ENCODE measurements at regions not wholly inside any gene's neighbourhood (a gene's known extent, or its start where the extent isn't known, plus 50 kb on each side); places are given as distances from the start of the nearest gene placed in this dataset.

GRCh38 chr4:89538886-89539285 lies 231.3 kb upstream of the GPRIN3 start:
- H3K36me3 ChIP-seq (replicated peaks; ENCODE audit: insufficient read depth, low read length): no peaks in the 10 kb centered on the region
- no peaks in the 10 kb centered on the region for H3K9me3 ChIP-seq (replicated peaks; ENCODE audit: insufficient read depth, low read length)
- H3K9ac ChIP-seq (ENCODE audit: low read length): no peak overlapping the region
- no peak overlapping the region for H3K27ac ChIP-seq (ENCODE audit: low read length)
- H3K79me2 ChIP-seq (ENCODE audit: low read length): no peaks in the 10 kb centered on the region
- no peaks in the 10 kb centered on the region for H3K4me1 ChIP-seq (ENCODE audit: low read length)
- no peaks in the 10 kb centered on the region for H3F3A ChIP-seq (ENCODE audit: insufficient read depth, low read length)
- H3K9me2 ChIP-seq (replicated peaks; ENCODE audit: insufficient read depth, low read length): no peaks in the 10 kb centered on the region
- no peaks in the 10 kb centered on the region for H4K20me1 ChIP-seq (ENCODE audit: insufficient read depth, low read length)
- H3K4me3 ChIP-seq (ENCODE audit: low read length): no peak overlapping the region
- TF ChIP-seq EZH2phosphoT487 (IDR thresholded peaks at IDR 0.05; ENCODE audit: low read length) (no peak), EZH2 (optimal IDR thresholded peaks at IDR 0.05; ENCODE audit: low read depth, low read length) (no peak)
- TF ChIP-seq, protein P1, sequence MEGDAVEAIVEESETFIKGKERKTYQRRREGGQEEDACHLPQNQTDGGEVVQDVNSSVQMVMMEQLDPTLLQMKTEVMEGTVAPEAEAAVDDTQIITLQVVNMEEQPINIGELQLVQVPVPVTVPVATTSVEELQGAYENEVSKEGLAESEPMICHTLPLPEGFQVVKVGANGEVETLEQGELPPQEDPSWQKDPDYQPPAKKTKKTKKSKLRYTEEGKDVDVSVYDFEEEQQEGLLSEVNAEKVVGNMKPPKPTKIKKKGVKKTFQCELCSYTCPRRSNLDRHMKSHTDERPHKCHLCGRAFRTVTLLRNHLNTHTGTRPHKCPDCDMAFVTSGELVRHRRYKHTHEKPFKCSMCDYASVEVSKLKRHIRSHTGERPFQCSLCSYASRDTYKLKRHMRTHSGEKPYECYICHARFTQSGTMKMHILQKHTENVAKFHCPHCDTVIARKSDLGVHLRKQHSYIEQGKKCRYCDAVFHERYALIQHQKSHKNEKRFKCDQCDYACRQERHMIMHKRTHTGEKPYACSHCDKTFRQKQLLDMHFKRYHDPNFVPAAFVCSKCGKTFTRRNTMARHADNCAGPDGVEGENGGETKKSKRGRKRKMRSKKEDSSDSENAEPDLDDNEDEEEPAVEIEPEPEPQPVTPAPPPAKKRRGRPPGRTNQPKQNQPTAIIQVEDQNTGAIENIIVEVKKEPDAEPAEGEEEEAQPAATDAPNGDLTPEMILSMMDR (IDR thresholded peaks at IDR 0.05; ENCODE audit: low read length): no peak
- no peaks in the 10 kb centered on the region for H3K27me3 ChIP-seq (replicated peaks; ENCODE audit: insufficient read depth, low read length)
- H2AFZ ChIP-seq (ENCODE audit: low read length): no peak overlapping the region
- DNase-seq: no peak
- H3K4me2 ChIP-seq (ENCODE audit: low read depth, low read length): no peak overlapping the region

DNA sequence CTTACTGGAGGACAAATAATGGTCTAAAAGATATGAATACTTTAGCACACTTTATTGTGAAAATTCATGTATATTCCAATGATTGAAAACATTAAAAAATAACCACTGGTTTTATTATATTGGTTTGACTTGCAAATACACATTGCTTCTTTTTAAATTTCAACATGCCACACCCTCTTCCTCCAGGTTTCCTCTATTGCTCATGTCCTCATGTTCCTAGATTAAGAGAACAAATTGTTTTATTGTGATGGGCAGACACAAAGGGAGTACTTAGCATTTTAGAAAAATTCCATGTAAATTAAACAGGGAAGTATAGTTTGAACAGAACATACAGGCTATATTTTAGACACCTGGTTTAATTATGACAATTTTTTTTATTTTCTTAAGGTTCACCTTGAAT lies 230.6 kb upstream of the GPRIN3 start:
- no peaks in the 10 kb centered on the region for H3F3A ChIP-seq (ENCODE audit: insufficient read depth, low read length)
- no peak overlapping the region for H3K9ac ChIP-seq (ENCODE audit: low read length)
- no peaks in the 10 kb centered on the region for H3K4me1 ChIP-seq (ENCODE audit: low read length)
- H3K36me3 ChIP-seq (replicated peaks; ENCODE audit: insufficient read depth, low read length): no peaks in the 10 kb centered on the region
- DNase-seq: no peak
- H3K27ac ChIP-seq (ENCODE audit: low read length): no peak overlapping the region
- no peak overlapping the region for H2AFZ ChIP-seq (ENCODE audit: low read length)
- H3K9me3 ChIP-seq (replicated peaks; ENCODE audit: insufficient read depth, low read length): no peaks in the 10 kb centered on the region
- no peaks in the 10 kb centered on the region for H3K9me2 ChIP-seq (replicated peaks; ENCODE audit: insufficient read depth, low read length)
- no peak overlapping the region for H3K4me2 ChIP-seq (ENCODE audit: low read depth, low read length)
- TF ChIP-seq EZH2 (optimal IDR thresholded peaks at IDR 0.05; ENCODE audit: low read depth, low read length) (no peak), EZH2phosphoT487 (IDR thresholded peaks at IDR 0.05; ENCODE audit: low read length) (no peak)
- TF ChIP-seq, protein P1 (IDR thresholded peaks at IDR 0.05; ENCODE audit: low read length): no peak
- no peaks in the 10 kb centered on the region for H4K20me1 ChIP-seq (ENCODE audit: insufficient read depth, low read length)
- H3K27me3 ChIP-seq (replicated peaks; ENCODE audit: insufficient read depth, low read length): no peaks in the 10 kb centered on the region
- H3K4me3 ChIP-seq (ENCODE audit: low read length): no peak overlapping the region
- no peaks in the 10 kb centered on the region for H3K79me2 ChIP-seq (ENCODE audit: low read length)

DNA sequence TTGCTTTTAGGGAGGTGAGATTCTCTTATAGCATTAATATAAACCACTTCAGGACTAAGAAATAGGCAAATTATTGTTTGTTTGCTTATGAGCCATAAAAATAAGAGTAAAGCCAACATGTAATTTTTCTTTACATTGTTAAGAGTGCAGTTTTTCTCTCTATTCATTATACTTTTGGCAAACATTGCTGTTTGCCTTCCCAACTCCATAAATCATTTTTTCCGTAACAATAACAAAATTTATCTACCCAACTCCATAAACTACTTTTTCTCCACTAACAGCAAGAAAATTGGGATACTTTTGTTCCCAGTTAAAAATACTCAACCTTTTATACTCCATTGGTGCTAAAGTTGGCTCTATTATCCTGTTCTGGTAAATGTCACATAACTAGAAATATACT lies 229.7 kb upstream of the GPRIN3 start:
- Histone ChIP-seq H3K27ac (ENCODE audit: low read length) (no peak overlapping the region), H3K9me3 (replicated peaks; ENCODE audit: insufficient read depth, low read length) (no peaks in the 10 kb centered on the region), H2AFZ (ENCODE audit: low read length) (no peak overlapping the region), H3K36me3 (replicated peaks; ENCODE audit: insufficient read depth, low read length) (no peaks in the 10 kb centered on the region), H4K20me1 (ENCODE audit: insufficient read depth, low read length) (no peaks in the 10 kb centered on the region), H3F3A (ENCODE audit: insufficient read depth, low read length) (no peaks in the 10 kb centered on the region), H3K9me2 (replicated peaks; ENCODE audit: insufficient read depth, low read length) (no peaks in the 10 kb centered on the region), H3K4me1 (ENCODE audit: low read length) (no peaks in the 10 kb centered on the region), H3K27me3 (replicated peaks; ENCODE audit: insufficient read depth, low read length) (no peaks in the 10 kb centered on the region), H3K4me3 (ENCODE audit: low read length) (no peak overlapping the region), H3K79me2 (ENCODE audit: low read length) (no peaks in the 10 kb centered on the region), H3K4me2 (ENCODE audit: low read depth, low read length) (no peak overlapping the region), H3K9ac (ENCODE audit: low read length) (no peak overlapping the region)
- TF ChIP-seq EZH2phosphoT487 (IDR thresholded peaks at IDR 0.05; ENCODE audit: low read length): no peak
- no peak for TF ChIP-seq EZH2 (optimal IDR thresholded peaks at IDR 0.05; ENCODE audit: low read depth, low read length)
- TF ChIP-seq, protein P1 (IDR thresholded peaks at IDR 0.05; ENCODE audit: low read length): no peak
- no peak for DNase-seq

Data from MM.1S (cell line).